ENCODE measurements at regions not wholly inside any gene's neighbourhood (a gene's known extent, or its start where the extent isn't known, plus 50 kb on each side); places are given as distances from the start of the nearest gene placed in this dataset.
A peak's percentile ranks its signal among the peaks of the same experiment; 100 is the strongest.
"Not testable (repeated sequence)": the region's sequence is repeated elsewhere in the genome, so short reads cannot be mapped to it uniquely, and the experiment has no call there.

DNA sequence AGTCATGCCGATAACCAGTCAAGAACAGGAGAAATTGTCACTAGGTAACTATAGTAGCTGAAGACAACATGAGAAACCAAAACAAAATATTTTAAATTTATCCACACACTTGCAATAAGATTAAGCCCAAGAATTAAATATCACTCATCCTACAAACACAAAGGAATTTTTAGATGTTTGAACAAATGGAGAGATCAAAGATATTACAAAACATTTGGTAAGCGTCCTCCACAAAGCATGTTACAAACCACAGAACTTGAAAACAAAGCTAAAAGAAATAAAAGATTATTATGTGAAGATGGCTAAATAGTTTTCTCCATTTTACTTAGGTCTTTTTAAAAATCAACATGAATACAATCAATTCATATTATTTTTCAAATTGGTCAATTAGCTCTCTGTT is 631.9 kb upstream of the INTU start:
- no peak for DNase-seq

DNA sequence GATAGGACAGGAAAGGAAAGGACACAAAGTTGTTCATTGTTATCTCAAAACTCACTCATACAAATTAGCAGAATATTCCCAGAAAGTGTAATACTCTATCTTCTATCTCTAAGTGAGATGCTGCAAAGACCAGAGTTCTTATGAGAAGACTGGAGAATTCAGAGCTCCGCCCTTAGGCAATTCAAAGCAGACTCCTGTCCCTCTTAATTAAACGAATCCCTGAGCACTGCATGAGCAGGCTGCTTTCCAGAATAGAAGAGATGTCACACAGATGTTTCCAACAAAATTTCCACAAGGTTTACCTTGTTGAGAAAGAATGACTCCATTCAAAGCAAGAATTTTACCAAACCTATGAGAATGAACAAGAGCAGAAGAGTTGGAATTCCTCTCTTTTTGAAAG is 630.8 kb upstream of the INTU start:
- DNase-seq, result peak; percentile 66

DNA sequence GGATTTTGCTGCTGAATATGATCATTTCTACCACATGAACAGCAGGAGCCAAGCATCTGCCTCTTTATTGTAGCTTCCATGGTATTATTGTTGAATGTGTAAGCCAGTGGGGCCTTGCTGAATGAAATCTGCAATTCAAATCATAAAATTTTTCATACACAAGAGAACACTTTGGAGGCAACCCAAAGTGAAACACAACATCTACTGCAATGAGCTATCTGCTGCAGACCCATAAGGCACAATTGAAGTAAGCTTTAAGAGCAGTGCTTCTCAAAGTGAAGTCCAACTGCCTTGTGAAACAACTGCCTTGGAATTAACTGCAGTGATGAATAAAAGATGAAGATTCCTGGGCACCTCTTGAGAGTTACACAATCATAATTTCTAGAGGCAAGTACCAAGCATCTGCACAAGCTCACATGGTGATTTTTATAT is 626.3 kb upstream of the INTU start:
- peak; percentile 62 for DNase-seq

DNA sequence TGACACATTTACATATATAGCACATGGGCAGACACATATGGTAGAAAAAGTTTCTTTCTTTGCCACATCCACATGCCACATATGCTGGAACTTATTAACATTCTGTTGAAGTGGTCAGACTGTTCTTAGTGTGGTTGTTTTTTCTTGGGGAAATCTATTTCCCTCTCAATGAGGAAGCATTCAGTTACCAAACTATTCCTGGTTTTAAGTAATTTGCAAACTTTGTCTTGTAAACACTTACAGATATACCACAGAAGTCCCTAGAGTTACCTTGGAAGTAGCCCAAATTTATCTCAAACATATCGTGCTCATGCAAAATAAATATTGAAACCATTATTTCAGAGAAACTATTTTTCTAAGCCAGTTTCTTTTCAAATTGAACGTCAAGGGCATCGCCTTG is 625.5 kb upstream of the INTU start:
- DNase-seq, result peak; percentile 27

DNA sequence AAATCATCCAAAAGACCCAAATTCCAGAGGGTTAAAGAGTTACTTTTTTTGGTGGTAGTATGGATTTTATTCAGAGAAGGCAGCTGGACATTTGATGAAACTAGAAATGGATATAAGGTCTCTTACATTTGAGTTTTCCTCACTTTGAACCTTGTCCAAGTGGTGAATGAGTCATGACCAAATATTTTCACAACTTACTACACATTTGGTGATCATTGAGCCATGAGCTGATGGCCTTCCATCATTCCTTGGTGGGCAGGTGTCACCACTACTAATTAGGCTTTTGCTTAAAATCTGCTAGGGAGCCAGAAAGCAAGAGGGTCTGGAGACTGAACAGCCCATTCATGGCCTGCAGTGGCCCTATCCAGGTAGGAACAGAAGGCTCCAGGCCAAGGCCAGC is 620.2 kb upstream of the INTU start:
- DNase-seq, result no peak

DNA sequence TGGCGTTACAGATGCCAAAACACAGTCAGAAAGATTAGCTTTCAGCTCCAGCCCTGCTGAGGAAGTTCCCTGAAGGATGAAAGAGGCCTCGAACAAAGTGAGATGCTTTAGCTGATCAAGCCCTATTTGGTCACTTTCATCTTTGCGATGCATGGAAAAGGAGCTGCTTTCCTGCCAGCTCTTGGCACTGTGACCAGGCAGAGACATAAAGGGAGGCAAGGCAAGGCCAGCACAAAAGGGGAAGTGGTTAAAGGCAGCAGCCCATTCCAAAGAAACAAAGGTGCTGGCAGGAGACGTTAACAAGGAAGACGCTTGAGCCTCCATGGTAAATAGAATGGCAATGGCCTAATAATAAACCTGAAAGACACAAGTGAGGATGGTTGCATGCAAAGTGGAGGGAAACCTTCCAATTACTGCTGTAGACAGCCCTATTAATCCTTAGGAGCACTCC is 617.1 kb upstream of the INTU start:
- no peak for DNase-seq

DNA sequence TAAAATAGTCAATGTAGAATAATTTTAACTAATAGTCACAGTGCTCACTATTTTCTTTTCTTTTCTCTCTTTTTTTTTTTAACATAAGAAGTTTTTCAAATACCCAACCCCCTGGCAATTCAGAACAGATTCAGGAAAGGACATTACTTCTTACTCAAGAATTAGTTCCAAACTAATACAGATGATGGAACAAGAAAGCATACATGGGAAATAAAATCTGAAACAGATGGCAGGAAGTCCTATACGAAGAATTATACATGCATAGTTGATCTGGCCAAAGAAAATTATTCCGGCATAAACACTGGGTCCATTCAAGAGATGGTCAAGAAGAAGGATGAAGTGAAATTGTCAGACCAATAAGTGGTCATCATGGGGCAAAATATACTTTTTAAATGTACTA is 614.4 kb upstream of the INTU start:
- DNase-seq, result peak; percentile 41

DNA sequence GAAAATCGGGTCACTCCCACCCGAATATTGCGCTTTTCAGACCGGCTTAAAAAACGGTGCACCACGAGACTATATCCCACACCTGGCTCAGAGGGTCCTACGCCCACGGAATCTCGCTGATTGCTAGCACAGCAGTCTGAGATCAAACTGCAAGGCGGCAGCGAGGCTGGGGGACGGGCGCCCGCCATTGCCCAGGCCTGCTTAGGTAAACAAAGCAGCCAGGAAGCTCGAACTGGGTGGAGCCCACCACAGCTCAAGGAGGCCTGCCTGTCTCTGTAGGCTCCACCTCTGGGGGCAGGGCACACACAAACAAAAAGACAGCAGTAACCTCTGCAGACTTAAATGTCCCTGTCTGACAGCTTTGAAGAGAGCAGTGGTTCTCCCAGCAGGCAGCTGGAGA is 611.9 kb upstream of the INTU start:
- not testable (repeated sequence) for DNase-seq

DNA sequence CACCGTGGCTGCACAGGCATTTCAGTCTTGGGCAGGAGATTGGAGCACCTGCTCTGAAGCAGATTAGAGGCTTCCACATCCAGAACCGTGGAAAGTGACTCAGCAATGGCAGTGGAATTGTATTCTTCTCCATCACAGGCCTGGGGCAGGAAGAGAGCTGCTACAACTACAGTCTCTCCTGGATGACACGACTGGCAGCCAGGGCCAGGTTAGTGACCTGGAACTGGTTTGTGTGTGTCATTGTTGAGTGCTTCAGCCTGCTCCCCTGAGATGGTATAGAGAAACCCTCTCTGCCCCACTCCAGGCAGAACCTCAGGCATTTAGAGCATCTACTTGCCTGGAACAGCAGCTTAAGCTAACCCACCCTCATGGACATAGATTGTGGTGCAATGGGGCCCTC is 596.5 kb upstream of the INTU start:
- no peak for DNase-seq

DNA sequence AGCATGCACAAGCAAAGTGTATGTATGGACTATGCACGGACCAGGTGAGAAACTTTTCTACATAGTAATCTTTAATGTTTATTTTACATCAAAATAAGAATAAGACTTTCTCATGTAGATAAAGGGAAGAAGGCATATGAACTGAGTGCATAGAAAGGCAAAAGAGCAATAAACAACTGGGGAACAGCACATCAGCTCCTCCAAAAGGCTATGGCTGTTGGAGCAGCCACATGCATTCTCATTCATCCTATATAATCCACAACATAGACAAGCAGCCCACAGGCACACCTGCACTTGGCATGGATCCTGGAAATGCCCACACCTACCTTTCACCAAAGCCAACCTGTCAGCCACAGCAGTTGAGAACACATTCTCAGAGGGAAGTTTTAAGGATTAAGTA is 586.9 kb upstream of the INTU start:
- no peak for DNase-seq

DNA sequence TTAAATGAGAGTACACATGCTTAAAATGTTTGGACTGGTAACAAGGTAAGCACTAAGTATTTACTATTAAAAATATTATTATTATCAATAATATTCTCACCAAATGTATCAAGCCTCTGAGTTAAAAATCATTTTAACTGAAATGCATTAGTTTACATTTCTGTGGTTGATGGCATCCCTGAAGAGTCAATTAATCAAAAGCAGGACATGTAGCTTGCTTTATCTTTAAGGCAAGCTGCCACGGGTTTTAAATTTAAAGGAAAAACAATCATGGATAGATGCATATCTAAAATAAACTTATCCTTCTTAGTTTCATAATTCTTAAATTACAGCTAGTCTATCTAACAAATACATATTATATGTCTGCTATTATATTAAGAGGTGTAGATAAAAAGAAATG is 584.8 kb upstream of the INTU start:
- DNase-seq, result no peak

DNA sequence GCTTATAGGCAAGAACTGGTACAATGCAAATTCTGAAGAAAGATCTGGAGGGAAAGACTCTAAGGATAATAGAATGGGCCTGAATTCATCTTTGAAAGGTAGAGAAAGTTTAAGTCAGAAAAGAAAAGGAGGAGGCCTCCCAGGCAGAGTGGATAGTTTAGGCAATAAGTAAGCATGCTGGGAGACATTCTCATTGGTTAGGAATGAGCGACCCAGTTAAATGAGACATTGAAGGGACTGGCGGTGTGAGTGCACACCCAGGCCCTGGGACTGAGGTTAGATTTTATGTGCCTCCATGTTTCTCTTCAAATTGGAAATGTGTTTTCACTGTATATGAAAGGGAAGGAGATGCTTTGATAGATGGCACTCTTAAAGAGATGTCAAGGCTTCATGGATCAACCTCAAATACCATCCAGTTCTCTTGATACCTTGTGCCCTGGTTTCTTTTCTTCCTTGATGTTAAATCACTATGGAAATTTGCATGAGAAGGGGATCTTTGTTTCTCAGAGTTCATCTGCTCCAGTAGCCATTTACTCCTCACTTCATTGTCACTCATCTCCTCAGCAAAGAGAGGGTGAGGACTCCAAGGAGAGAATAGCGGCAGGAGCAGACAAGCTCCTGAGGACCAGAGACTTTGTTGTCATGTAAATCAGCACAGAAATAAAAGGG is 584.2 kb upstream of the INTU start:
- DNase-seq, result no peak

DNA sequence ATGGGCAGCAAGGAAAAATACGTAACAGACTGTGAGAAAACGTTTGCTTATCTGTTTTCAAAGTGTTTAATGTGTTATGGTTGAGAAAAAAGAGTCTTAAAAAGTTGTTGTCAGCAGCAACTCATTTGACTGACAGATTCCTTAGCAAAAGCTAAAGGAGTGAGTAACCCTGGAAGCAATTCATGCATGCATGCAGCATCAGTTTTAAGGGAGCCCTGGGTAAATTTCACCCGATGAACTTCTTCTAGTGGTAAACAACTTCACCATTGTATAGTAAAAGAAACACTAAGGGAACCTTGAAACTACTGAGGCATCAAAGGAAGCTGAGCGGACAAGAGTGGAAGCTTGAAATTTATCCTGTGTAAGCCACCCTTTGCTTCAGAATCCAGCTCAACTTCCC is 583.2 kb upstream of the INTU start:
- DNase-seq, result no peak

DNA sequence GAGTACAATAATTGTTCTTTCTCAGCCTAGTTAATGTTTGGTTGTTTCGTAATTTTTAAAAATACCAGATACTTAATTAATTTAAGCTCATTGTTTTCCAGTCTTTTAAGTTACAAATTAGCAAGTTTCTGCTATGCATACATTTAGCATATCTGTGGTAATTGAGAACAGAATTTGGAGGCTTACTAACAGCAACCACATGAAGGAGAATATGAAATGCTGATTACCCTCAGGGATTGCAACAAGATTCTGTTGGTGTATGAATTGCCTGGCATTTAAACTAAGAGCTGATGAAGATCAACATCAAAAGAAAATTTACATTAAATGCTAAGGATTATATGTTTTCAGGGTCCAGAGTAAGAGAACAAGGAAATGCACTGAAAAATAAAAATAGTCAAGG is 580.0 kb upstream of the INTU start:
- no peak for DNase-seq

DNA sequence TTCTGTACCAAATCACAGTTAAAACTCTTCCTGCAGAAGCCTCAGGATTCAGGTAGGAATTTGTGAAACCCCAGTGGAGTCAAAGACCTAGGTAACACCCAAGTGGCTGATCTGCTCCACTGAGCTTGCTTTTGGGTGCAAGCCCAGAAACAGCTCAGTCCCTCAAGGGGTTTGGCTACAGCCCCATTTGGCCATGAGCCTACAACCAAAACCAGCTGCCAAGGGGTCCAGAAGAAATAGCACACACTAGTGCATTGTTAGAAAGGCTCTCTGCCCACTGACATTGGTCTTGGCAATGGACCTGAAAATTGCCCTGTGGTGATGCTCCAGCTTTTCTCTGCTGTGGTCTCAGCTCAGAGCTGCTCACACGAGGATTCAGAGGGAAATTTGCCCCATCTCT is 577.4 kb upstream of the INTU start:
- peak; percentile 15 for DNase-seq

DNA sequence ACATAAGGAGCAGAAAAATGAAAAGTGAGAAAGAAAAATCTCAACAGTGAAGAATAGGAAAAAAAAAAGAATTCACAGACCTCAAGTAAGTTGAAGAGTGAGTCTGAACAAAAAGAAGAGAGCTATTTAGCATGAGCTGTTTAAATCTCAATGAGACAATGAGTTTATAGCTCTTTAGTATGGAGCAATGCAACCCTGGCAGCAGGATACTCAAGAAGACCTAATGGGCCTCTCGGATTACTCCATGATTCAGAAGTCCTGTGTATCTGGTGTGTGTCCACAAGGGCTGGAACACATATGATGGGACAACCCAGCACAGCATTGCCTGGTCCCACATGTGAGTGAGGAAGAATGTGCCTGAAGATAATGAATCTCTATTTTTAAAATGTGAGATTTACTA is 563.1 kb upstream of the INTU start:
- no peak for DNase-seq

DNA sequence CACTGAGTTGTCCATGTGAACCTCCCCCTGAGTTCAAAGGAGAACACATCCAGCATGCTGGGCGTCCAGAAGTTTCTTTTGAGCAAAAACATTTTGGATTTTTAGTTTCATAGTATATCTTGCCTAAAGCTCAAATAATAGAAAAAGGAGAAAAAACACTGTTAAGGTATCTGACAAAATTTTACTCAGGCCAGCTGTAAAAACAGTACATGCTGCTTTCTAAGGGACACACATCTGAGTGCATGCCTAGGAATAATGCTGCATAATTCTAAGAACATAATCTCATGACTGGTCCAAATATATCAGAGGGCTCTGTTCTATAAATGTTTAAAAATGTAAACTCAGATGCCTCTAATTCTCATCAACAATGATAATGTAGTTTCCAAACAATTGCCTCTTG is 561.3 kb upstream of the INTU start:
- peak; percentile 20 for DNase-seq

DNA sequence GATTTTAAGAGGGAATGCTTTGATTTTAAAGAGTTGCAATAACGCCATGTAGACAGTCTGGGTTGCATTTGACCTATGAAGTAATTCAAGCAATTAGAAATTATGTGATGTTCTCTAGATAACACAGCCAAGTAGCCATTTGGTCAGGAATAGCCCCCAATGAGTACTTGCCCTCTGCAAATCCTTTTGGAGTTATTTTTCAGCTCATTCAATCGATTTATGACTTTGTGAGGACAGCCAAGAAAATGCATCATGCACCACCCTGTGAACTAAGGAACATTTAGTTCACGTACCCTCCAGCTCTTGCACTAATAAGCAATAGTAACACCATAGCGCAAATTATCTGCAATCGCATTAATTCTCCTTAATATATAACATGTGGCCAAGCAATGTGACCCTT is 552.6 kb upstream of the INTU start:
- DNase-seq, result no peak

DNA sequence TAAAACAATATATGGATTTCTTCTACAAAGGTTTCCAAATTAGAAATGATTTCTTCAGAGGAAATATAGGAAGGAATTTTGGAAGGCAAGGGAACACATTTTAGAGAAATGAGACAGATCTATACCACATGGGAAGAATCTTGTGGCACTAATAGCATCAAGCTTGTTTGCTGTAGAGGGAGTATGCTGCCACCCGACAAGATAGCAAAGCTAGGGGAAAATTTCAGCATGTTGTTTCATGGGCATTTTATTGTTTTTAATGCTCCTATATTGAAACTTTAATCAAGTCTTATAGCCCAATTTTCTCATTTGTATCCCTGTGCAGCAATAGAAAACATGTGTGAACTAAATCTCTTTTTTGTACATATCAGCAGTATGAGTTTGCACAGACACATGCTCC is 551.7 kb upstream of the INTU start:
- no peak for DNase-seq

DNA sequence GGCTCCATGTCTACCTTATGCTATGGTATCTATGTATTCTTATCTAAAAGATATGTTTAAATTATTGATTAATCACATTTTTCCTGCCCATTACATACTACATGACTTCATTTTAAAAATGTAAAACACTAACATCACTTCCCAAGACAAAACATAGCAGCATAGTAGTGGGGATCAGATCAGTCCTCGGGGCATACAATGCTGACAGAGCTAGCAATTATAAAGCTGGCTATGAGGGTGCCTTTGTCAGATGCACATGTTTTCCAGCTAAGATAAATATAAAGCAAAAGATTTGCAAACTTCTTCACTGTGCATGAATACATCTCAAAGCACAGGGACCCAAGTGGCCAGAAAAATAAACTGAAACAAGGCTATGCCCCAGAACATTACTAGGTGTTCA is 549.8 kb upstream of the INTU start:
- no peak for DNase-seq

DNA sequence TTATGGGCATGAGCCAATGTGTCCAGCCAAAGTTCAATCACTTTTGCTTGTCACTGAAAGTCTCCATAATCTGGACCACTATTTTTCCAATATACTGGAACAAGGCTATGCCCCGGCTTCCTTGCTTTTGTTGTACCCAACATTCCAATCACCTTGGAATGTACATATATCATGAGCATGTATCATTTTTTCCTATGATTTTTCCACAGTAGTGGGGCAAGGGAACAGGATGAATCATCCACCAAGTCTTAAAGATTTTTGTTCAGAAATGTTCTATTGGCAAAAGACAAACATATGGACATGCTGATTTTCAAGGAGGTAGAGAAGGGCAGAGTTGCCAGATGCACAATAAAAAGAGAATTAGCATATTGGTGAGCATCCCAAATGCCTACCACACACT is 548.1 kb upstream of the INTU start:
- DNase-seq, result no peak

DNA sequence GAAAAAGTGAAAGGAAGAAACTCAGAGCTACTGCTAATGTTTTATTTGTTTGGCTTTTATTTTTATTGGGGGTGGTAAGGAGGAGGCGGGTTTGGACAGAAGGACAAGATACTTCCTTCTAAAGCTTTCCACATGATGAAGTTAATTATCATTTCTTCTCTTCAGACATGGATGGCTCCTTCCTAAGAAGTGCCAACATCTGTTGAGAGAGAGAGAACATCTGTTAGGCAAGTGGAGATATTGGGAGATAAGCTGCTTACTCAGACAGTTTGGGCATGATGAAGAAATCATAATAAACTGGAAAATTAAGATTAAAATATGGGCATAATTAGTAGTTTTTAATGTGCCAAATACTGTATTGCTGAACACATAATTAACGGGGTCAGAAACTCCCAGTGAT is 535.7 kb upstream of the INTU start:
- DNase-seq, result no peak

DNA sequence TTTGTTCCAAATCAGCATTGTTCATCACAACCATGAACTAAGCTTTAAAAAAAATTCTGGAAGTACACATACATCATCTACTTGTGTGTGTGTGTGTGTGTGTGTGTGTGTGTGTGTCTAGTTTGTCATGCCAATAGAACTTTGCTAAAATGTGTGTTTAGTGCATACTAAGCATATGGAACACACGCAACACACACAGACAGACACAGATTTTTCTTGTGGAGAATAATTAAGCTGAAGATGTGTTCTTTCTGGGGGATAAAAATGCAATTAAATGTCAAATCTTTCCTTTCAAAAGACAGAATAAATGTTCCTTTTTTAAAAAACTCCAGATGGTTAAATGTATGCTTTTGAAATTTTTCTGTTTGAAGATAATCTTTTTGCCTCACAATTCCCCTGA is 530.4 kb upstream of the INTU start:
- DNase-seq, result no peak

DNA sequence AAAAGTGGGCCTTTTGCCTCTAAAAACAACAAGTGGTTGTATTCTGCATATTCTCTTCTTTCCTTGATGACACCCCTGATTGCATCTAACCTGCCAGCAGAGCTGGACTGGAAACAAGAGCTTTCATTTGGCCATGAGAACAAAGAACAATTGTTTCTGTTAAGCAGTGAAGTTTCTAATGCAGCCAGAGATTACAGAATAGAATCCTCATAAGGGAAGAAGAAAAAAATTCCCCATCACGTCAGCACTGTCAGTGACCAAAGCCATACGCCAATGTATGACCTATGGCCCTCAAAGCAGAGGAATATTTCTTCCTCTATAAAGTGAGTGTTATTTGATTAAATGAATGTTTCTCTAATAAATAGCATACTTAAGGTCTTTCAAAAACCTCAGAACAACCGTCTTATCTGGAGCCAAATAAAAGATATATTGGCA is 529.1 kb upstream of the INTU start:
- peak; percentile 84 for DNase-seq

DNA sequence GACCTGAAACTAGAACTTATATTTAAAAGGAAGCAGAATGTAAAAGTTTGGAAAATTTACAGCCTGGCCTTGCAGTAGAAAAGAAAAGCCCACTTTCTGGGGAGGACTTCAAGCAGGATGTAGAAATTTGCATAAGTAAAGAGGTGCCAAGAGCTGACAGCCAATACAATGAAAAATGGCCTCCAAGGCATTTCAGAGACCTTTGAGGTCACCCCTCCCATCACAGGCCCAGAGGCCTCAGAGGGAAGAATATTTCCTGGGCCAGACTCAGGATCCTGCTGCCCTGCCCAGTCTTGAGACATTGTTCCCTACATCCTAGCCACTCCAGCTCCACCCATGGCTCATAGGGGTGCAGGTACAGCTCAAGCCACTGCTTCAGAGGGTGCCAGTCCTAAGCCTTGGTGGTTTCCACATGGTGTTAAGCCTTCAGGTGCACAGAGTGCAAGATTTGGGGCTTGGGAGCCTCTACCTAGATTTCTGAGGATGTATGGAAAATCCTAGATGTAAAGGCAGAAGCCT is 518.9 kb upstream of the INTU start:
- no peak for DNase-seq
